Activated T-cell treated with anti-CD3 and anti-CD28 coated beads, Interleukin-2, amount 50 U/mL, for 4 hours (primary cell): ENCODE measurements at regions not wholly inside any gene's neighbourhood (a gene's known extent, or its start where the extent isn't known, plus 50 kb on each side); places are given as distances from the start of the nearest gene placed in this dataset.

Experiments used
- ATAC-seq, 2 donors: fragments of 200-7000 bp; cut with Tn5 transposase; one replicate each; pipeline ENCODE4 v1.10.0; 2021
- DNase-seq: peaks from one replicate; pipeline ENCODE4 v3.0.0-alpha.2; 2020
- H3K27me3 Mint-ChIP-seq: one replicate; pipeline ENCODE4 v1.8.0; 2021; ENCODE audit warnings: low read depth, mixed read lengths
- H3K36me3 Mint-ChIP-seq: one replicate; pipeline ENCODE4 v1.8.0; 2022; ENCODE audit warnings: mixed read lengths; ENCODE audit not compliant: insufficient read depth
- H3K4me1 Mint-ChIP-seq: one replicate; pipeline ENCODE4 v1.8.0; 2021; ENCODE audit warnings: low read depth, mixed read lengths
- H3K4me3 Mint-ChIP-seq: one replicate; pipeline ENCODE4 v1.8.0; 2021; ENCODE audit warnings: mild to moderate bottlenecking, moderate library complexity, mixed read lengths
- H3K9me3 Mint-ChIP-seq: one replicate; pipeline ENCODE4 v1.8.0; 2021; ENCODE audit warnings: mixed read lengths

DNA sequence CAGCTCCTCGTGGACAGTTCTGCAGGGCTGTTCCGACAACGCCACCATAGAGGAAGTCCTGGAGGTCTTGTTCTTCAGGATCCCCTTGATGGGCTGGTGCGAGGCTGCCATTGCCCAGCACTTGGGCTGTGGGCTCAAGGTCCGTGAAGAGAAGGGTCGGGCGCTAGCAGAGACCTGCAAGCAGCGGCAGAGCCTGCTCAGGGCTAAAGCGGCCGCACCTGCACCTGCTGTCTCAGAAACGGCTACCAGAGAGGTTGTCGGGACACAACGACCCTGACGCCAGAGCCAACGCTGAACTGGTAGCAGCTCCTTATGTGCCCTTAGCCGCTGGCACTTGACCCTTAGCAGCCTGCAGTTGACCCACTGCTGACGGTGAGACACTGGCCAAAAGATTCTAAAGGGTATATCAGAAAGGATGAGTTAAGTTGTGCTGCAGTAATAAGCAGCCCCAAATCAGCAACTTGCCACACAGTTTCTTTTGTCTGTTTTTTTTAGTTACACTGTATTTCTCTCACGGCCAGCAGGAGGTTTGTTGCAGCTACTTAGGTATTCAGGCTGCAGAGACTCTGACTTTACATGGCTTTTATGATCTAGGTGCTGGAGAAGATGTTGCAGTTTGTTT lies 55.5 kb upstream of the ST6GAL2 start:
- Mint-ChIP-seq H3K36me3 (no peaks in the 10 kb centered on the region), H3K4me1 (no peaks in the 10 kb centered on the region), H3K4me3 (no peak overlapping the region), H3K9me3 (peaks cover 4% of the 10 kb centered on the region), H3K27me3 (no peaks in the 10 kb centered on the region)
- ATAC-seq (no peak), DNase-seq (no peak)

DNA sequence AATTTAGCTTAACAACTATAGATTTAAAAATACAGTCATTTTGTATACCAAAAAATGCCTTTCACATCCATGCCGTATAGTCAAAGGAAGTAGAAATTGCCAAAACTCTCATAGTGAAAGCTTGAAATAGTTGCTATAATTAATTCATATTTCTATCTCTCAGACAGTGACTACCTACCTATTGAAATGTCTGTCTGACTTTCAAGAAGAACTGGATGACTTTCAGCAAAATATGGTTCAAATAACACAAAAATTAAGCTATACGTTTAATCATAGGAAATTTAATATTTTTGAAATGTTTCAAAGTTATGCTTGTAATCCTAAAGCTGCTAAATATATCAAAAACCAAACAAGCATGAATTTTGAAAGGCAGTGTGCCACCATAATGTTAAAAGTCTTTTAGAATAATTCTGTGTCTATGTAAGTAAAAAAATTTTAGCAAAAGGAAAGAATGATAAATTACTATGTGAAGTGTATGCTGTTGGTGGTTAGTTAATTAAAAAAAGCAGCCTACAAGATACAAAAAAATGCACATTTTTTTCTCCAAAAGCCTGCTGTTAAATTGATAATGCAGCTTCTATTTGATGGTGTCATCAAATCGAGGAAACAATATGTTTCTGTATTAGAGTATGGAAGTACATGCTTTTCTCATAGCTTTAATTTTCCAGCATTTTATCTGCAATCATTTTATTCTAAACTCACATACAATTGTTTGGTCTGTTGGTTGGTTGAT lies 57.7 kb upstream of the ST6GAL2 start:
- no peak for ATAC-seq
- H3K4me3 Mint-ChIP-seq, result no peak overlapping the region
- H3K4me1 Mint-ChIP-seq, result no peaks in the 10 kb centered on the region
- H3K36me3 Mint-ChIP-seq, result no peaks in the 10 kb centered on the region
- H3K27me3 Mint-ChIP-seq, result no peaks in the 10 kb centered on the region
- no peak for DNase-seq
- peaks cover 4% of the 10 kb centered on the region for H3K9me3 Mint-ChIP-seq

DNA sequence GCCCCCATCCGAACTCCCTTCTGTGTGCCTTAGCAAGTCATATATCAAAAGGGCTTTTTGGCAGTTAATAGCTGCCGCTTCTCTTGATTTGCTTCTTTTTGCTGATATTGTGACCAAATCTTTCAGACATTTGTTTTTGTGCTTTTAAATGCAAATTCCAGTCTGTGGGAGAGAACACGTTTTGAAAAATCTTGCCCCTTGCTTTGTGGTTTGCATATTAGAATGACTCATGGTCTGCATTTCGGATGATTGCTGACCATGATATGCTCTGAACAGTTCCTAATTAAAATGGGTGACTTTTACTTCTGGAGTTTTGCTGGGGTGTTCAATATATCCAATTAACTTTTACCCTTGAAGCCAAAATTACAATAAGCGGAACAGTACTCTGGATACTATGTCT lies 58.2 kb upstream of the ST6GAL2 start:
- H3K27me3 Mint-ChIP-seq, result no peaks in the 10 kb centered on the region
- H3K4me3 Mint-ChIP-seq, result no peak overlapping the region
- H3K36me3 Mint-ChIP-seq, result no peaks in the 10 kb centered on the region
- H3K4me1 Mint-ChIP-seq, result no peaks in the 10 kb centered on the region
- H3K9me3 Mint-ChIP-seq, result peaks cover 4% of the 10 kb centered on the region
- ATAC-seq (no peak), DNase-seq (no peak)

DNA sequence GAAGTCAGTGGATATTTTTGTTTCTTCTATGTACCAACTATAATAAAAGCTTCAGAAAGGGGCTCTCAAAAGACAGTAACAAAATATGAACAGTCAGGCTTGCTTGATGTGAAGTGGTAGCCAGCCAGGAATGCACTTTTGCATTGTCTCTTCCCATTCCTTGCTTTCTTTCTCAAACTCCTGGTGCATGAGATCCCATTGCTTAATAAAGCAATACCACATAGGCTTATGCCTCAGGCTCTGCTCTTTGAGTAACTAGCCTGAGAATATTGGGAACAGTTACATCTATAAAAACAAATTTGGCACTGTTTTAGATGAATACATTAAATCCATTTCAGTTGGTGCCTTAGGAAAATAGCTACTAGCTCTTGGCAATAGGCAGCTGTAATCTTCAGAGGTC lies 62.6 kb upstream of the ST6GAL2 start:
- Mint-ChIP-seq H3K4me3 (no peak overlapping the region), H3K9me3 (peaks cover 8% of the 10 kb centered on the region), H3K36me3 (no peaks in the 10 kb centered on the region), H3K27me3 (no peaks in the 10 kb centered on the region), H3K4me1 (no peaks in the 10 kb centered on the region)
- DNase-seq (no peak), ATAC-seq (no peak)

DNA sequence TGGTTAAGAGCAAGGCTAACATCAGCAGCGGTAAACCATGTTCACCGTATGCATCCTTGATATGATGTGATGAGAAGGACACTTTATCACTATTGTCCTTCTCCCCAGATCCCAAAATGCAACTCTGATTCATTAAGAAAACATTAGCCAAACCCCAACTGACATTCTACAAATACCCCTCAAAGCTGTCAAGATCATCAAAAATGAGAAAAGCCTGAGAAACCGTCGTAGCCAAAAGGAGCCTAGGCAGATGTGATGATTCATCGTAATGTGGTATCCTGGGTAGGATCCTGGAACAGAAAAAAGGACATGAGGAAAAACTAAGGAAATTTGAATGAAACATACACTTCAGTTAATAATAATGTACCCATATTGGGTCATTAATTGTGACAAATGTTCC lies 67.3 kb upstream of the ST6GAL2 start:
- no peak for DNase-seq
- Mint-ChIP-seq H3K27me3 (no peaks in the 10 kb centered on the region), H3K9me3 (peaks cover 4% of the 10 kb centered on the region), H3K4me3 (no peak overlapping the region), H3K4me1 (no peaks in the 10 kb centered on the region), H3K36me3 (no peaks in the 10 kb centered on the region)
- no peak for ATAC-seq

DNA sequence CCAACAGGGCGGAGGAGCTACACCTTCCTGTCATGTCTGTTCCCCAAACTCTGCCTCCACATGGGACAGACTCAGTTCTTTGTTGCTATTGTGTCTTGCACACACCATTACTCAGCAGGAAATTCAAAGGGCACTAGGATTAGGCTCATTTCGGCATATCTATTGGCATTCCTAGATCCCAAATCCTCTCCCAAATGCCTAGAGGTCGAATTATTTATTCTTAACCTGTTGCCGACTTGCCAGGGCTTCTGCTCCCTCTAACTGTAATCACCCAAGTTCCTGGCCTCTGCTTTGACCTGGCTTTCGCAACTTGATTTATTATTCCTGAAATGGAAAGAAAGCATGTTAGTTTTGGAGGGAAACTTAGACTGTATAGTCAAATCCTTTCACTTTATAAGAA lies 67.8 kb upstream of the ST6GAL2 start:
- H3K27me3 Mint-ChIP-seq, result no peaks in the 10 kb centered on the region
- H3K36me3 Mint-ChIP-seq, result no peaks in the 10 kb centered on the region
- H3K4me1 Mint-ChIP-seq, result no peaks in the 10 kb centered on the region
- DNase-seq (no peak), ATAC-seq (no peak)
- H3K9me3 Mint-ChIP-seq, result peaks cover 4% of the 10 kb centered on the region
- no peak overlapping the region for H3K4me3 Mint-ChIP-seq

DNA sequence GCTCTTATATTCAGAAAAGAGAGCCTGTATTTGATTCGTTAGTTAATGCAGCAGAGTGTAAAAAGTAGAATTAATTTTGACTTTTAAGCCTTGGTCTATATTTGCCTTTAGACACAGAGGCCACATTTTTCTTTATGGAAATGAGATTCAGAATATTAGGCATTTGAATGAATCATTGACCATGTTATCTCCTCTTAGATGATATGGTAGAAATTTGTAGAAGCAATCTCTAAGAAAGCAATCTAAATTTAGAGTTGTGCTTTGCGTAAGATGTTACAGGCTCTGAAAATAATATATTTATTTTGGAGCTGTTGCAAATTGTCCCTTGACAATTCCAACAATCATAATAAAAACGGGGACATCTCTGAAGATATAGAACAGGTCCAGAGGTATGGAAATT lies 68.3 kb upstream of the ST6GAL2 start:
- no peak overlapping the region for H3K4me3 Mint-ChIP-seq
- H3K9me3 Mint-ChIP-seq, result peaks cover 4% of the 10 kb centered on the region
- no peak for ATAC-seq
- no peaks in the 10 kb centered on the region for H3K36me3 Mint-ChIP-seq
- H3K27me3 Mint-ChIP-seq, result no peaks in the 10 kb centered on the region
- no peaks in the 10 kb centered on the region for H3K4me1 Mint-ChIP-seq
- DNase-seq, result no peak

DNA sequence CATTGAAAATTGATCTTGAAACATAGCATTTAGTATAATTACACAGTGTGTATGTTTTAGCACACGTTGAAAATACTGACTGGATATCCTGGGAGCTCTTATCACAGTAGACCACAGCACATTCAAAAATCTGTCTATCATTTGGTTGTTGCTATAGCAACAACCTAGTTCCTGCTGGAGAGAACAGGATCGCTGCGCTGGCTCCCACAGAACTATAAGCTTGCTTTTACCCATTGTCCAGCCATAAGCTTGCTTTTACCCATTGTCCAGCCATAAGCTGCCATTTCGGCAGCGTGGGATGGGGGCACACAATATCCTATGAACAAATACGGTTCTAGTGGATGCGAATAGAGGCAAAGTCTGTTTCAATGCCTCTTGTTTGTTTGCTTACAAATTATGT lies 70.4 kb upstream of the ST6GAL2 start:
- ATAC-seq (no peak), DNase-seq (no peak)
- Mint-ChIP-seq H3K4me3 (no peak overlapping the region), H3K4me1 (no peaks in the 10 kb centered on the region), H3K36me3 (no peaks in the 10 kb centered on the region), H3K9me3 (peaks cover 3% of the 10 kb centered on the region), H3K27me3 (no peaks in the 10 kb centered on the region)

DNA sequence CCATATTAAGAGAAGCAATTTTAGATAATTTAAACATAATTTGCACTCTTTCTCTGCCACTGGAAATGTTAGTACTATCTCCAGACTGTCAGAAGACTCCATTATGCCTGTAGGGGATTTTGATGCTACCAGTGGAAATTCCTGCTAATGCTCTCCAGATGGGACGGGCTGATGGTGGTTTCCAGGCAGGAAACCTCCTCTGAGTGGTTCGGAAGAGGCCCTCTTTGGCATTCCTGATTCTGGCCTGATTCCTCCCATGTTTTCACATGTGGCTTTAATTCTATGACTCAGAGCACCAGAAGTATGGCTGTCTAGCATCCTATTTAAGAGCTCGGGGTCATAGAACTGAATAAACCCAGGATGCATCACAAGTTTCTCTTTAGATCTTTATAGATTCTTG lies 70.9 kb upstream of the ST6GAL2 start:
- Mint-ChIP-seq H3K9me3 (no peaks in the 10 kb centered on the region), H3K27me3 (no peaks in the 10 kb centered on the region), H3K4me1 (no peaks in the 10 kb centered on the region), H3K36me3 (no peaks in the 10 kb centered on the region), H3K4me3 (no peak overlapping the region)
- ATAC-seq (no peak), DNase-seq (no peak)

DNA sequence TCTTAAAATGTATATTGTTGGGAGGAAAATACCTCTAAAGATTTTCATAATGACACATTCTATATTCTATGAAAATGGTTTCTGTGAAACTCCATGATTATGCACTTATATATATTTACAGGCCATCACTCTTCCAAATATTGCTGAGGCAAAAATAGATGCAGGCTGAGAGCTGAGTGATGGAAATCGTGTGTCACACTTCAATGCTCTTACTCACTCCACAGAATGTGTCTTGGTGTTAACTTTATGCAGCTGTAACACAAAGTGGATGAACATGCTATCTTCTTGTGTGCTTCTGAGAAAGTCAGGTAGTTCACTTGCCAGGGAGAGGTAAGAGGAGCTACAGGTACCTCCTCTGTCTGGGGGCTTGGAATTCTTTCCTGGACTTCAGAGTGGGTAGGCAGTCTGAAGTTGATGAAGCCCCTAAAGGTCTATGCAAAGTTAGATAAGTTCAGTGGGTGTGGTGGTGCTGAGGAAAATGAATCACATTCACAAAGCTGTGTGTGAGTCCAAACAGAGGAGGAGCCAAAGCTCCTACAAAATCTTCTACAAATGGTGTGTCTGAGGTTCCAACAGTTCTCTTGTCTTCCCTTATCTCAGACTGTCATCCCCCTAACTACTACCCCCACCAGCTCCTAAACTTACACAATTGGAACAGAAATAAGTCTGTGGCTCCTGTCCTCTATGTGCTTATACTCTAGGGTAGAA lies 74.2 kb upstream of the ST6GAL2 start:
- H3K27me3 Mint-ChIP-seq, result no peaks in the 10 kb centered on the region
- H3K9me3 Mint-ChIP-seq, result no peaks in the 10 kb centered on the region
- no peak overlapping the region for H3K4me3 Mint-ChIP-seq
- no peak for ATAC-seq
- H3K4me1 Mint-ChIP-seq, result no peaks in the 10 kb centered on the region
- no peaks in the 10 kb centered on the region for H3K36me3 Mint-ChIP-seq
- DNase-seq, result no peak

DNA sequence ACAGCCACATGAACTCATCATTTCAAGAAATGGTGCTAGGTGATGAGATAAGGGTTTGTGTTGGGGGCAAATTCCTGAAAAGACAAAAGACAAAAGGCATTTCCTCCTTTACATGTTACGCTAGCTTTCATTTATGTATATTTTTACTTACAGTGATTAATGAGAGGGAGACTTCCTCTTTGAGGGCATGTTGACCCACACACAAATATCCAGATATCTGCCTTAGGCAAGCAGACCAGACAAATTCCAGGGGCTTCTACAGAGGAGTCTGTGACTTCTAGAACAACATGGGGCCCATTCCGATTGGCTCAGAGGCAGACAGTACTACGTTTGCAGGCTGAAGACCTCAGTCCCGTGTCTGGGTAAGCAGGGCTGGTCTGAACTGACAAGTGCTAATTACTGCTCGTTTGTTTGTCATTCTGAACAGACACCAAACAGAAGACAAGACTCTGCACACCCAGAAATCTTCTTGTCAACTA lies 74.8 kb upstream of the ST6GAL2 start:
- Mint-ChIP-seq H3K9me3 (no peaks in the 10 kb centered on the region), H3K27me3 (no peaks in the 10 kb centered on the region), H3K4me3 (no peak overlapping the region), H3K36me3 (no peaks in the 10 kb centered on the region), H3K4me1 (no peaks in the 10 kb centered on the region)
- no peak for ATAC-seq
- DNase-seq, result no peak

DNA sequence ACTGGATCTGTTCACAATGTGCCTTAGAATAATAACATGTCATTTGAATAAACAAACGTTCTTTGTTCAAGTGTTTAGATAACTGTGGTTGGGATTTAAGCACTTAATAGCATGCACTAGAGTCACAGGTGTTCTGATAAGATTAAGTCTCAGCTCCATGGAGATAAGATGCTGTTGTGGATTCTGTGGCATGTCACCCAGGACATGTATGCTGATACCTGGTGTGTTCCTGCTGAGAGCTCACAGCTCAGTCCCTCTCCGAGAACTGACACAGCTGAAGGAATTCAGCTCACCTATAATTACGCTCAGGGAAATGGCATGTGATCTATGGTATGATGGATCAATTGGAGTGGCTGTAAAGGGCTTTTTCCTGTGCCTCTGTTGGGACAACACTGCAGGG lies 75.4 kb upstream of the ST6GAL2 start:
- no peaks in the 10 kb centered on the region for H3K9me3 Mint-ChIP-seq
- no peaks in the 10 kb centered on the region for H3K27me3 Mint-ChIP-seq

DNA sequence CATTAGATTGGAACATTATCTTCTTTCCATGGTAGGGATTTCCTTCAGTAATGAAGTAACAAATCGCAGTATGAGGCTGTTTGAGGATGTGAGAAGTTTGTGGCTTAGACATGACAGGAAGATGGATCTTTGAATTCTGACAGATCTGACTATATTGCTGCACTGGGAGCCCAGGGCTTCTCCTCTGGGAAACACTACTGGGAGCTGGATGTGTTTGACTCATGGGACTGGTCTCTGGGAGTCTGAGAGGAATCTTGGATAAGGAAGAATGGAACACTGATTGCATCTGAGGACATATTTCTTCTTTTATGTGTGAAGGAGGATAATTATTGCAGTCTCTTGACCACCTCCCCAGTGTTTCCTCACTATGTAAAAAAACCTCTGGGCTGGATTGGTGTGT lies 77.2 kb upstream of the ST6GAL2 start:
- Mint-ChIP-seq H3K36me3 (no peaks in the 10 kb centered on the region), H3K4me3 (no peak overlapping the region), H3K27me3 (no peaks in the 10 kb centered on the region), H3K4me1 (no peaks in the 10 kb centered on the region), H3K9me3 (no peaks in the 10 kb centered on the region)
- ATAC-seq (no peak), DNase-seq (no peak)

More for the DNA sequence above, 75.4 kb upstream of the ST6GAL2 start:
- H3K36me3 Mint-ChIP-seq, result no peaks in the 10 kb centered on the region
- H3K4me3 Mint-ChIP-seq, result no peak overlapping the region
- ATAC-seq (no peak), DNase-seq (no peak)
- H3K4me1 Mint-ChIP-seq, result no peaks in the 10 kb centered on the region

DNA sequence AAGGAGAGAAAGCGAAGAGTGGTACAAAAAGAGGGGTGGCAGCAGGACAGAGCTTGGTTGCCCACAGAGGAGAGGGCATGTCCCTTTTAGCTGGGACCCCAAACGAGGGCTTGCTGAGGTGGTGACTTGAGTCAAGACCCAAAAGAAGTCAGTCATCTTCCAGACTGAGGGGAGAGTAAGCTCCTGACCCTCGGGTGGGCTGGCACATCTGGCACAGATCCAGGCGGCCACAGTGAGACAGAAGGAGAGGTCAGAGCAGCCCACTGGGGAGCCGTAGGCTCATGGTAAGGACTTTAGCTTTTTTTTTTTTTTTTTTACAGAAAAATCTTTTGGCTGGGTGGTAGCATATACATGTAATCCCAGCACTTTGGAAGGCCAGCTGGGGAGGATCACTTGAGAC lies 77.9 kb upstream of the ST6GAL2 start:
- no peak for DNase-seq
- no peaks in the 10 kb centered on the region for H3K9me3 Mint-ChIP-seq
- ATAC-seq, result no peak
- H3K4me3 Mint-ChIP-seq, result no peak overlapping the region
- no peaks in the 10 kb centered on the region for H3K27me3 Mint-ChIP-seq
- no peaks in the 10 kb centered on the region for H3K4me1 Mint-ChIP-seq
- H3K36me3 Mint-ChIP-seq, result no peaks in the 10 kb centered on the region

DNA sequence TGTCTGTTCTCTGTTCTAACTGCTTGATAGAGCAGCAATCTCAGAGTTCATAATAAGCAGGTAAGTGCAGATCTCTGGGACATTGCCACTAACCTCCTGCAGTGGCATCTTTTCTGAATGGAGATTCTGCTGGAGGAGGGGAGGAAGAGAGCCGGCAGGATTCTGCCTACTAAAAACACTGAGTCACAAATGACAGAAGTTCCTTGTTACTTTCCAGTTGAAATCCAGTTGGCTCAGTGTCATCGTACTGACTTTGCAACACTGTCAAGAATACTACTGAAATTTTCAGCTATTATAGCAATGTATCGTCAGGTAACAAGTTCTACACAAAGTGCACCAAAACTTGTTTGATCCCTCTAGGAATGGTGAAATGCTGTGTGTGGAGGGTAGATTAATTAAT lies 79.6 kb upstream of the ST6GAL2 start:
- H3K9me3 Mint-ChIP-seq, result no peaks in the 10 kb centered on the region
- no peaks in the 10 kb centered on the region for H3K4me1 Mint-ChIP-seq
- ATAC-seq (no peak), DNase-seq (no peak)
- no peaks in the 10 kb centered on the region for H3K36me3 Mint-ChIP-seq
- H3K27me3 Mint-ChIP-seq, result no peaks in the 10 kb centered on the region
- H3K4me3 Mint-ChIP-seq, result no peak overlapping the region
